Body of pancreas (tissue), 4 donors: ENCODE measurements at regions not wholly inside any gene's neighbourhood (a gene's known extent, or its start where the extent isn't known, plus 50 kb on each side); places are given as distances from the start of the nearest gene placed in this dataset.

ENCODE experiments used
- POLR2A ChIP-seq, 3 donors: fragments of 450-650 bp; IDR thresholded peaks; one replicate each; pipeline ENCODE4 v1.6.1; 2016; ENCODE audit warnings: antibody characterized with exemption in 3 of 3, mild to moderate bottlenecking in 2 of 3
- TF ChIP-seq, protein P1 (sequence below), 7 experiments: fragments of 450-650 bp in 4 of 7; fragments of 200-600 bp in 3 of 7; sonication (generic) in 3 of 7; IDR thresholded peaks; one replicate each; pipeline ENCODE4 v1.5.1; 2016 to 2019; ENCODE audit warnings: antibody characterized with exemption in 7 of 7

DNA sequence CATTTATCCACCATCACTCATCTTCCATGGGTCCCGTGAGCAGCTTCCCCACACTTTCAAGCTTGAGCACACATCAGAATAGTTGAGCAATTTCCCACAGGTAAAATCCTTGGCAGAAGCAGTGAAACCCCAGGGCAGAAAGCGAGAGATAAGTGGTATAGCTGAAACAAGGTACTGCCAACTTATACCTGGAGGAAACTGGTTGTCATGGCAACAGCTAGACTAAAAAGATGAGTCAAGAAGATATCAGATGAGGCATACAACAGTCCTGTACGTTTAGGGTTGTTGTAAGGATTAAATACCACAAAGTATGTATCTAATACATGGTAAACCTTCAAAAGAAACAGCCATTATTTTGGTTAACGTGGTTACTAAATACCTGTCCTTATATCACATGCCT, 66.9 kb upstream of the PHOX2B start:
- TF ChIP-seq, protein P1, sequence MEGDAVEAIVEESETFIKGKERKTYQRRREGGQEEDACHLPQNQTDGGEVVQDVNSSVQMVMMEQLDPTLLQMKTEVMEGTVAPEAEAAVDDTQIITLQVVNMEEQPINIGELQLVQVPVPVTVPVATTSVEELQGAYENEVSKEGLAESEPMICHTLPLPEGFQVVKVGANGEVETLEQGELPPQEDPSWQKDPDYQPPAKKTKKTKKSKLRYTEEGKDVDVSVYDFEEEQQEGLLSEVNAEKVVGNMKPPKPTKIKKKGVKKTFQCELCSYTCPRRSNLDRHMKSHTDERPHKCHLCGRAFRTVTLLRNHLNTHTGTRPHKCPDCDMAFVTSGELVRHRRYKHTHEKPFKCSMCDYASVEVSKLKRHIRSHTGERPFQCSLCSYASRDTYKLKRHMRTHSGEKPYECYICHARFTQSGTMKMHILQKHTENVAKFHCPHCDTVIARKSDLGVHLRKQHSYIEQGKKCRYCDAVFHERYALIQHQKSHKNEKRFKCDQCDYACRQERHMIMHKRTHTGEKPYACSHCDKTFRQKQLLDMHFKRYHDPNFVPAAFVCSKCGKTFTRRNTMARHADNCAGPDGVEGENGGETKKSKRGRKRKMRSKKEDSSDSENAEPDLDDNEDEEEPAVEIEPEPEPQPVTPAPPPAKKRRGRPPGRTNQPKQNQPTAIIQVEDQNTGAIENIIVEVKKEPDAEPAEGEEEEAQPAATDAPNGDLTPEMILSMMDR (IDR thresholded peaks at IDR 0.05), result no peak
- no peak for TF ChIP-seq POLR2A (IDR thresholded peaks at IDR 0.05)
